GM23338 (cell line): ENCODE measurements at regions not wholly inside any gene's neighbourhood (a gene's known extent, or its start where the extent isn't known, plus 50 kb on each side); places are given as distances from the start of the nearest gene placed in this dataset.
"Not testable (repeated sequence)": the region's sequence is repeated elsewhere in the genome, so short reads cannot be mapped to it uniquely, and the experiment has no call there.

ENCODE experiments used
- CREB1 ChIP-seq: fragments of 250-450 bp; sonication (Bioruptor Pico); IDR thresholded peaks from 2 replicates; pipeline ENCODE4 v1.5.0; 2020; ENCODE audit warnings: low read depth, mild to moderate bottlenecking, moderate library complexity
- CTCF ChIP-seq, 2 experiments: fragments of 200-600 bp in 1 of 2; sonication (generic) in 1 of 2; conservative IDR thresholded peaks; 2 replicates each; pipeline versions ENCODE4 v1.5.1 to v1.6.1; 2016 to 2017; ENCODE audit warnings: antibody characterized with exemption in 2 of 2, low read depth in 2 of 2, mild to moderate bottlenecking in 2 of 2, moderate library complexity in 1 of 2
- EZH2 ChIP-seq: fragments of 200-600 bp; sonication (generic); IDR thresholded peaks from one replicate; pipeline ENCODE4 v1.8.0; 2017; ENCODE audit warnings: antibody characterized with exemption, mild to moderate bottlenecking, low read depth; ENCODE audit not compliant: unreplicated experiment
- EZH2phosphoT487 ChIP-seq: fragments of 200-600 bp; sonication (generic); IDR thresholded peaks from one replicate; pipeline ENCODE4 v1.8.1; 2018; ENCODE audit warnings: antibody characterized with exemption; ENCODE audit not compliant: unreplicated experiment
- JUNB ChIP-seq: IDR thresholded peaks from one replicate; pipeline ENCODE4 v1.6.1; 2016; ENCODE audit warnings: antibody characterized with exemption; ENCODE audit not compliant: unreplicated experiment
- POLR2AphosphoS5 ChIP-seq: IDR thresholded peaks from 2 replicates; pipeline ENCODE4 v1.6.1; 2016; ENCODE audit warnings: antibody characterized with exemption, low read depth
- REST ChIP-seq: IDR thresholded peaks from one replicate; pipeline ENCODE4 v1.6.1; 2018; ENCODE audit warnings: antibody characterized with exemption; ENCODE audit not compliant: unreplicated experiment
- ZNF462 ChIP-seq: fragments of 250-450 bp; sonication (Bioruptor Pico); IDR thresholded peaks from 2 replicates; pipeline ENCODE4 v1.5.0; 2020; ENCODE audit warnings: mild to moderate bottlenecking, moderate library complexity

- not testable (repeated sequence) for TF ChIP-seq CTCF (conservative IDR thresholded peaks at IDR 0.05; ENCODE audit: low read depth in 2 of 2); POLR2AphosphoS5; EZH2; ZNF462 (CRISPR knock-in tag); EZH2phosphoT487; CREB1 (CRISPR knock-in tag); REST; JUNB
These were observed 169.3 kb downstream of the VSIG4 start for GRCh38 chrX:65870544-65870943.
